Pancreas (tissue), 10 donors: ENCODE measurements at regions not wholly inside any gene's neighbourhood (a gene's known extent, or its start where the extent isn't known, plus 50 kb on each side); places are given as distances from the start of the nearest gene placed in this dataset.
"Not testable (repeated sequence)": the region's sequence is repeated elsewhere in the genome, so short reads cannot be mapped to it uniquely, and the experiment has no call there.

ENCODE experiments used
- ATAC-seq, 4 donors: fragments of 200-7000 bp; cut with Tn5 transposase; one replicate each; pipeline versions ENCODE4 v1.8.0 to v1.9.1; 2020; ENCODE audit warnings: mild to moderate bottlenecking in 4 of 4, moderate library complexity in 4 of 4
- DNase-seq, 6 donors: peaks; one replicate each; pipeline ENCODE4 v3.0.0-alpha.2; 2020
- FAIRE-seq: peaks from 2 replicates; lab custom pipeline; 2012; peaks lifted over from hg19 to GRCh38; lab: Jason Lieb, UNC
- H3K27ac ChIP-seq, 4 donors: fragments of 200-600 bp; sonication (generic); 1 replicate in 3 of 4; 2 replicates in 1 of 4; pipeline versions ENCODE4 v1.5.0 to v1.8.0; 2020
- H3K27me3 ChIP-seq, 4 donors: fragments of 200-600 bp; one replicate each; pipeline ENCODE4 v1.8.0; 2021
- H3K36me3 ChIP-seq, 3 donors: fragments of 200-600 bp; sonication (generic) in 1 of 3; one replicate each; pipeline versions ENCODE4 v1.5.0 to v1.8.0; 2020 to 2021
- H3K4me1 ChIP-seq, 3 donors: fragments of 200-600 bp; one replicate each; pipeline ENCODE4 v1.8.0; 2021
- H3K4me3 ChIP-seq, 4 donors: fragments of 200-600 bp; sonication (generic) in 2 of 4; one replicate each; pipeline versions ENCODE4 v1.5.0 to v1.8.0; 2020 to 2021
- H3K9me3 ChIP-seq, 4 donors: fragments of 200-600 bp; one replicate each; pipeline ENCODE4 v1.8.0; 2021
- CTCF ChIP-seq, 4 donors: fragments of 200-600 bp; sonication (generic) in 3 of 4; IDR thresholded peaks; one replicate each; pipeline versions ENCODE4 v1.5.0 to v1.8.0; 2021; ENCODE audit warnings: antibody characterized with exemption in 4 of 4
- WGBS, 2 donors: extraction: QIAGEN DNeasy Blood & Tissue Kit; methylation state at CpG; one replicate each; pipeline ENCODE4 v1.1.7; 2013; 5-methylcytosine and 5-hydroxymethylcytosine counted together
- intact Hi-C, 3 donors: fragments of 100-400 bp; cut with DNase I; formaldehyde crosslinking; loops; one replicate each; pipeline versions ENCODE4 v1.11.1 to v1.14.2; 2022
- donor health status: healthy with polysubstance abuse.
- donor health status: DM: no; HTN: no; CAD: no; lungs with moderate emphysema.
- donor health status: DM: no; HTN: no; CAD: no.
- donor health status: control.
- donor health status: control.
- donor health status: Bipolar disorder and iron deficiency.
- donor health status: DM: yes; HTN: yes; CAD: no.
- donor health status: DM: no; HTN: no; CAD: no.
- donor health status: DM: no; HTN: no; CAD: no.
- donor health status: DM: yes; HTN: yes; CAD: no.

- FAIRE-seq (no peak), DNase-seq (no peak), ATAC-seq (no peak)
- intact Hi-C loops = no loop called here
- no peak overlapping the region for H3K27ac ChIP-seq
- 53 to 60% methylated on average over 3 of the region's 3 CpGs for WGBS, 2 donors
- no peaks in the 10 kb centered on the region for H3K27me3 ChIP-seq
- no peak for TF ChIP-seq CTCF (IDR thresholded peaks at IDR 0.05)
- H3K36me3 ChIP-seq = no peaks in the 10 kb centered on the region
- H3K4me1 ChIP-seq = no peaks in the 10 kb centered on the region
- H3K9me3 ChIP-seq = no peaks in the 10 kb centered on the region
- H3K4me3 ChIP-seq = no peak overlapping the region
These were observed 226.3 kb downstream of the DEPDC1B start for GRCh38 chr5:60473654-60474053.

GRCh38 chr5:60473027-60473426 is 226.9 kb downstream of the DEPDC1B start:
- DNase-seq, ATAC-seq, FAIRE-seq, intact Hi-C loops, H3K4me1 ChIP-seq, H3K4me3 ChIP-seq, H3K9me3 ChIP-seq, H3K27me3 ChIP-seq, H3K36me3 ChIP-seq, H3K27ac ChIP-seq: not testable (repeated sequence)

GRCh38 chr5:60470881-60471280 is 229.1 kb downstream of the DEPDC1B start:
- H3K36me3 ChIP-seq = no peaks in the 10 kb centered on the region
- DNase-seq (no peak), ATAC-seq (no peak), FAIRE-seq (no peak)
- no peak for TF ChIP-seq CTCF (IDR thresholded peaks at IDR 0.05)
- no peaks in the 10 kb centered on the region for H3K27me3 ChIP-seq
- H3K4me3 ChIP-seq = no peak overlapping the region
- H3K4me1 ChIP-seq = no peaks in the 10 kb centered on the region
- H3K27ac ChIP-seq = no peak overlapping the region
- intact Hi-C loops = no loop called here
- no peaks in the 10 kb centered on the region for H3K9me3 ChIP-seq

GRCh38 chr5:60469286-60469685 is 230.7 kb downstream of the DEPDC1B start:
- H3K36me3 ChIP-seq = no peaks in the 10 kb centered on the region
- no peak for FAIRE-seq
- ATAC-seq = no peak
- H3K4me1 ChIP-seq = no peaks in the 10 kb centered on the region
- H3K27me3 ChIP-seq = no peaks in the 10 kb centered on the region
- no peak overlapping the region for H3K4me3 ChIP-seq
- intact Hi-C loops = no loop called here
- H3K9me3 ChIP-seq = no peaks in the 10 kb centered on the region
- WGBS, 2 donors = 93 to 94% methylated on average over 1 of the region's 1 CpG
- H3K27ac ChIP-seq = no peak overlapping the region
- no peak for DNase-seq
- TF ChIP-seq CTCF (IDR thresholded peaks at IDR 0.05) = no peak

GRCh38 chr5:60463179-60463868 is 236.6 kb downstream of the DEPDC1B start:
- Histone ChIP-seq H3K27ac (no peak overlapping the region), H3K36me3 (no peaks in the 10 kb centered on the region), H3K27me3 (no peaks in the 10 kb centered on the region), H3K4me3 (no peak overlapping the region), H3K9me3 (no peaks in the 10 kb centered on the region), H3K4me1 (no peaks in the 10 kb centered on the region)
- 43 to 49% methylated on average over 5 of the region's 5 CpGs for whole genome bisulfite sequencing, 2 donors
- no peak for FAIRE-seq
- TF ChIP-seq CTCF (IDR thresholded peaks at IDR 0.05) = no peak
- ATAC-seq = no peak
- DNase-seq = no peak
- intact Hi-C loops = no loop called here
